ENCODE measurements at regions not wholly inside any gene's neighbourhood (a gene's known extent, or its start where the extent isn't known, plus 50 kb on each side); places are given as distances from the start of the nearest gene placed in this dataset.

DNA sequence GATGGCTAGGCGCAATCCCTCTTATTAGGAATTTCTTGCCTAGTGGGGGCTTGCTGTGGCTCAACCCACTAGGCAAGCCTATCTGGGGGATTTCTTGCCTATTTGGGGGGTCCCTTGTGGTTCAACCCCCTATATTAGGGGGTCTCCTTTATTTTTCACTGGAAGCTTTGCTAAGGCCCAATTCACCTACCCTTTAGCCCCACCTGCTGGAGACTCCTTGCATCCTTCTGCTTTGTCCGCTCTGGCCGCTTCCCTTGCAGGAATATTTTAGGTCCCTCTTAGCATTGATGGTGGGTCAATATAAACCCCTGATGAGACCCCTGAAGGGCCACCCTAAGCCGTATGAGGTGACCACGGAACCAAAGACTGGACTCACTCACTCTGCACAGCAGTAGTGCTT is 1552.1 kb downstream of the AACS start:
- peak; percentile 67 for TF ChIP-seq CTCF (conservative IDR thresholded peaks at IDR 0.05)
- TF ChIP-seq EZH2 (IDR thresholded peaks at IDR 0.05; ENCODE audit: low read depth), result no peak
